GM12892 (cell line): ENCODE measurements at regions not wholly inside any gene's neighbourhood (a gene's known extent, or its start where the extent isn't known, plus 50 kb on each side); places are given as distances from the start of the nearest gene placed in this dataset.

Experiments
- POLR2A ChIP-seq: IDR thresholded peaks from 2 replicates; pipeline ENCODE4 v1.6.1; 2011; ENCODE audit warnings: low read depth, low read length, control low read depth
- POLR2AphosphoS5 ChIP-seq: IDR thresholded peaks from 2 replicates; pipeline ENCODE4 v1.6.1; 2011; ENCODE audit warnings: low read depth, low read length, control low read depth

- TF ChIP-seq POLR2AphosphoS5, result no peak
- no peak for TF ChIP-seq POLR2A
Observed at GRCh38 chr15:53126144-53126543, 336.0 kb upstream of the ONECUT1 start.
